Activated CD4-positive, alpha-beta T cell treated with anti-CD3 and anti-CD28 coated beads, Interleukin-2, amount 50 U/mL, for 16 hours (primary cell): ENCODE measurements at regions not wholly inside any gene's neighbourhood (a gene's known extent, or its start where the extent isn't known, plus 50 kb on each side); places are given as distances from the start of the nearest gene placed in this dataset.

Source experiments
- DNase-seq: peaks from one replicate; pipeline ENCODE4 v3.0.0-alpha.2; 2020

- no peak for DNase-seq
Observed at GRCh38 chr2:67927501-67927900, 135.3 kb downstream of the C1D start.

DNA sequence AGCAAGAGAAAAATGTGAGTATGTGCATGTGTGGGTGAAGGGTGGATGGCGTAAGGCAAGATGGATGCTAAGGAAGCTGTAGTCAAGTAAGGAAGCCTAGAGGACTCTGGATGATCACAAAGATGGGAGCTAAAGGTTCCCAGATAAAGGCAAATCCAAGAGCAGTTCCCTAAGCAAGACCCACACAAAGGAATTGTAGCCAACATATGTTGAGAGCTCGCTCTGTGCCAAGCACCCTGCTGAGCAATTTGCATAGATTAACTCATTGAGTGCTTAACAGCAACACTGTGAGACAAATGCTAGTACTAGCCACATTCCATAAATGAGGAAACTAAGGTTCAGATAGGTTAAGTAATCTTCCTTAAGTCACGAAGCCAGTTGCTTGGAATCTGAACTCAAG lies 132.6 kb downstream of the C1D start:
- no peak for DNase-seq

DNA sequence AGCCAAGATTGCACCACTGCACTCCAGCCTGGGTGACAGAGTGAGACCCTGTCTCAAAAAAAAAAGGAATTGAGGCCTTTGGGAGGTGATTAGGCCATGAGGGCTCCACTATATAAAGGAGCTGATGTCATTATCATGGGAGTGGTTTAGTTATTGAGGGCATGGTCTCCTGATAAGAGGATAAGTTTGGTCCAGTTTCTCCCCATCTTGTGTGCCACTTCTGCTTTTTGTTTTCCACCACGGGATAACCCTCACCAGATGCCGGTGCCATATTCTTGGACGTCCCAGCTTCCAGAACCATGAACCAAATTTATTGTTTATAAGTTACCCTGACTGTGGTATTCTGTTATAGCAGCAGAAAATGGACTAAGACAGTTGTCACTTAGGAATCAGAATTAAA lies 125.8 kb downstream of the C1D start:
- no peak for DNase-seq

DNA sequence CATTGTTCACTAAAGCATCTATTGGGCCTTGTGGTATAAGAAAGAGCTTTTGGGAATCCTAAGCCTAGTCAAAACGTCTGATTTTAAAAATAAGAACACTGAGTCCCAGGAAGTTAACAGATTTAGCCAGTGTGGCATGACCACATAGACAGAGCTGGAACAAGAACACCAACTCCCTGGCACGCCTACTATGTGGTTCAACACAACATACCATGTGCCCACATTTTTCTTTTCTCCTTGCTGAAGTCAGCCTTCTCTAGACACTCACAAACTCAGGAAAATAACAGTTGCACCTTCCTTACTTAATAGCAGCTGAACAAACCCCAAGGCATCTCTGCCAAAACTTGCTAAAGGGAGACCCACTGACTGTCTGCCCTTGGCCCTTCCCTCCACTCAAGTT lies 124.8 kb downstream of the C1D start:
- DNase-seq: no peak

DNA sequence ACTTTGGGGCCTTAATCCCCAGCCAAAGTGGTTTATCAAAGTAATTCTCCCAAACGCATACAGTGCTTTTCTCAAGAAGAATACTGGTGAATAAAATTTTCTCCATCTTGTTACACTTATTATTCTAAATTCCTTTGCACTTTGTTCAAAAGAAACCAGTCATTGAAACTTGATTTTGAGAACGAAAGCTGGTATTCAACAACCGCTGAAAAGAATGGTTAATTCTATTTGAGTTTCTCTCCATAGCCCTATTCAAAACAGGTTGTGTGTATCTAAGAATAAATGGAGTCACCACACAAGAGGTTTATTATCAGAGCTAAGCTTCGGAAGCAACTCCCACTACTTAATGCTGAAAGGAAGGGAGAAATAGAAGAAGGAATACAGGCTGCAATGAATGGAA lies 117.7 kb downstream of the C1D start:
- DNase-seq: no peak

- no peak for DNase-seq
Observed at GRCh38 chr2:67945940-67946339, 116.9 kb downstream of the C1D start.

DNA sequence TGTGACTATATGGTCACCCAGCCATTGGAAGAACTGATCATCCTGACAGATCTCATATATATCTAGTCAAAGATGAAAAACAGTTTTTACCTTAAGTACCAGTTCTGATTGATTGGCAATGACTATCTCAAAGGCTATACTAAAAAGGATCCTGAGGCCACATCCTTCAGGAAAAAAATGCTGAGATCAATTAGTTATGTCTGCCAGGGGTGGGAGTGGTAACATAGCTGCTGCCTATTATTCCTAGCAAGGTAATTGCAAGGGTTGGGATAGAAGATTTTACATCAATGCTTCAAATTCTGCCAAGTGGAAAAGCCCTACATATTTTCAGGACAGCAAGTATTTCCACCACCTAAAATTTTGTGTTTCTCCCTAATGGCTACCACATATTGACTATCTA lies 114.7 kb downstream of the C1D start:
- no peak for DNase-seq

DNA sequence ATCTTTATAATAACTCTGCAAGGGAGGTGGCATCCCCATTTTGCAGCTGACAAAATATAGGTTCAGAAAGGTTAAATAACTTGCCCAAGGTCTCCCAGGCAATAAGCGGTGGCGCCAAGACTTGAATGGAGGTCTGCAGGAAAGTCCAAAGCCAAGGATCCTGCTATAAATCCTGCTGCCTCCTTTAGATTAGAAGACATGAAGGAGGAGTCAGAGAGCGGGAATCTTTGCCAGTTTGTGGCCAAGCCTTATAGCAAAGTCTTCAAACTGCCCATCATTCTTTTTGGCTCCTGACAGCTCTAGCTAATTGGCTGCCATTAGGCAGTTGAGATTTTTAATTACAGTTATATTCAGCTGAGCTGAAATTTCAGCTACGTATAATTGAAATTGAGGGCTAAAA lies 114.3 kb downstream of the C1D start:
- no peak for DNase-seq

DNA sequence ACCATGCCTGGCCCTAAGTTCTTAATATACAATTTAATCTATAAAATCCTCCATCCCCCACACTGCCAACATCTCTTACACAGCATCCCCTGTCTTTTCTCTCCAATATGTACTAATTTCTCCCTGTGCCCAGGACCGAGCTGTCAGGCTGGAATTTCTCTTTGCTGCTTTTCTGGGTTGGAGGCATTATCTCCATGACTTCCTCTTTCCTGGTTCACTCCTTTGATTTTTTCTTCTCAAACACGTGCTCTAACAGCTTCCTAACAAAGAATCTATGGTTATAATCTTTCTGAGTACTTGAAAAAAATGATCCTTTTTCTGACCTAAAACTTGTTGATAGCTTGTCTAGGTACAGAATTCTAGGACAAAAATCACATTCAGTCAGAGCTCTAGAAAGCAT lies 112.8 kb downstream of the C1D start:
- DNase-seq: no peak

DNA sequence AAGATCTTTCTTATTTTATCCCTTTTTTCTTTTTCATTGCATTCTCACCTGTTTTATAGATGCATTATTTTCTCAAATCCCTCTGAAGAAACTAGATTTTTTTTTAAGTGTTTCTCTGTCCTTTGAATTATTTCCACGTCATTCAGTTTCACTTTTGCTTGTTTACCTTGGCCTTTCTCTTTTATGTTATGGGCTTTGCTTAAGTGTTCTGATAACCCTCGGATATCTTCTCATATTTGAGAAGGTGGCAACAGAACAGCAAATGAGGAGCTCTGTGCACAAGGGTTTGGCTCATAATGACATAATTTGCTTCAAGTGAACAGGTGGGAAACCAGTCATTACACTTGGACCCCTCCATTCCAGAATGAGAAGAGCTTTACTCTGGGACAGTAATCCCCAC lies 111.9 kb downstream of the C1D start:
- no peak for DNase-seq

DNA sequence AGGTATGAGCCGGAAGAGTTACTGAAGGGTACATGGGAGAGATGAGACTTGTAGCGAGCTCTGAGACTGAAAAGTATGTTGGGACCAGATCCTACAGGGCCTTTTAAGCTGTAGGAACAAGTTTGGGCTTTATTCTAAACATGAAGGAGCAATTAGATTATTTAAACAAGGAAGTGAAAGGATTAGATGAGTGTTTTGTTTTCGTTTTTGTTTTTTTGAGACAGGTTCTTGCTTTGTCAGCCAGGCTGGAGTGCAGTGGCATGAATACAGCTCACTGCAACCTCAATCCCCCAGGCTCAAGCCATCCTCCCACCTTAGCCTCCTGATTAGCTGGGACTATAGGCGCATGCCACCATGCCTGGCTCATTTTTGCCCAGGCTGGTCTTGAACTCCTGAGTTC lies 110.7 kb downstream of the C1D start:
- DNase-seq: no peak

DNA sequence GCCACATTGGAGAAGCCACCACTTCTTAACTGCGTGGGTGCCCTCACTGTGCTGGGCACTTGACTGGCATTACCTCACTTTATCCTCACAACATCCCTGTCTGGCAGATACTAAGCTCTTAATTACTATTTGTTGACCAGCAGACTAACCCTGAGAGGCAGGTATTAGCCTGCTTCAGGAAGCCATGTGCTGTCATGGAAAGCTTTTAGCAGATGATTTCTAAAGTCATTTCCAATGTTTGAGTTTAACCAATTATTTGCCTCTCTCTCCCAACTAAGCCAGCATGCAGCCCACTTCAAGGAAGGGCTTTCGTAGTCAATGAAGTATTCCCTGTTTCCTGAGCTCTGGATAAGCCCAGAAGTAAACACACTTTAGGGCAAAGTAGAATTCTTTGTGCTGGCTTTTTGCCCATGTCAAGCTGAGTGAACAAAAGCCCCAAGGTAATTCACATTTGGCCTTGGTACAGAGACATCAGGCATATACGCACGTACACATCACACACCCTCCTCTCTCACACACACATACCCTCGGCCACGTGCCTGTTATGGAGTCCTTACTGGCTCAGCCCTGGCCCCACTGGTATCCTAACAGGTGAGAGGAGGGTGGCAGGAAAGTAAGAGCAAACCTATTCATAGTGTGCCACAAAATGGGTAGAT lies 108.6 kb downstream of the C1D start:
- no peak for DNase-seq

- DNase-seq: no peak
Observed at GRCh38 chr2:67955748-67956603, 106.8 kb downstream of the C1D start.

GRCh38 chr2:67965246-67965645 lies 97.6 kb downstream of the C1D start:
- DNase-seq: no peak

DNA sequence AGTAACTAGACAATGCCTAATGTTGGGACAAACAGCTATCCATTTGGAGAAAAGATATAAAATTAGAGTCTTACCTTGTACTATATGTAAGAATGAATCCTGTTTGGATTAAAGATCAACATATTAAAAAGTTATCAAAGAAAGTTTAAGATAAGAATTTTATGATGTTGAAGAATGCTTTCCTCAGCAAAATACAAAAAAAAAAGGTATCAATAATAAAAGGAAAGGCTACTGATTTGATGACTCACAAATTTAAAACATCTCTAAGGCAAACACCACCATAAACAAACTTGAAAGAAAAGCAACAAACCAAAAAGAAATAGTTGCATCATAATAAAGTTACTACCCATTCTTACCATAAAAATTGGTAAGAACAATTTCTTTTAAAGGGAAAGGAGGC lies 92.7 kb downstream of the C1D start:
- DNase-seq: no peak

DNA sequence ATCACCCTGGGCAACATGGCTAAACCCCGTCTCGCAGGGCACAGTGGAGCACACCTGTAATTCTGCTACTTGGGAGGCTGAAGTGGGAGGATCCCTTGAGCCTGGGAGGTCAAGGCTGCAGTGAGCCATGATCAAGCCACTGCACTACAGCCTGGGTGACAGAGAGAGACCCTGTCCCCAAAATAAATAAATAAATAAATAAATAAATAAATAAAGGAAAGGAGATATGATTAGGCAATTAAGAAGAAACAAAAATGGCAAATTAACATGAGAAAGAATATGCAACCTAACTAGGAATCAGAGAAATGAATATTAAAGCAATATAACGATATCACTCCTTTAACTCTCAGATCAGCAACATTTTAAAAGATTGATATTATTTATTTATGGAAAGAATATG lies 92.3 kb downstream of the C1D start:
- DNase-seq: no peak

DNA sequence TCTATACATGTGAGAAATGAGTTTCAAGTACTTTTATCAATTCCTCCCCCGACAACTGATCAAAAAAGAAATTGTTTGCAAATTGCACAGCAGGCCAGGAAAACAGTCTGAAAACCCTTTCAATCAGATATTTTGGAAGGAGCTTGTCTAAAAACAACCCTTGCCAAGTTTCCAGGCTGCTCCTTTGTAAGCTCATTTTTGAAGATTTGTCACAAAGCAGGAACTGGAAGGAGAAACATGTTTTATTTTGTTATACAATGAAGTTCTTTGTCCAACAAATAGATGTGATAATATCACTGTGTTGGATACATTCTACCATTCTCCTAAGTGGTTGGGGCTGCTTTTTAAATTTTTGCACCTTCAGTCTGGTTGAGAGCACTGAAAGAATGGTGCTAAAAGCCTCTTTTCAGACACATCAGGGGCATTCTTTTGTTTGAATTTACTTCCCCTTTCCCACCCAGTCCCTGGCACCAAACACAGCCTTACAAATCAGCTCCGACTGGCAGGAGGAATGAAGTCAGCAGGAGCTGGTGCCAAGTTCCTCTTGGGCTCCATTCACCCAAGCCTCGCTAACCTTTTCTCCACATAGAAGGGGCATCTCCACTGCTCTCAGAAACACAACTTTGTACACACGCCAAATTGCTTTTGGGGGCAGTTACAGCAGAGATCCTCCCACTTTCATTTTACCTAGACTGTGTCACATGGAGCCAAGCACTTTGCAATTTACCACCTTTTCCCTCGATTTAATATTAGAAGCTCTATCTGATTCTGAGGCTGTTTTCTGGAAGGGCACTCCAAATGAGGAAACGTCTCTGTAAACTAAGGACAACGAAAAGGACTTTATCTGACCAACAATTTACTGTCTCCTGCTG lies 88.0 kb downstream of the C1D start:
- DNase-seq: no peak

- no peak for DNase-seq
Observed at GRCh38 chr2:67977464-67977863, 85.3 kb downstream of the C1D start.

GRCh38 chr2:67982956-67983355 lies 79.8 kb downstream of the C1D start:
- DNase-seq: no peak

DNA sequence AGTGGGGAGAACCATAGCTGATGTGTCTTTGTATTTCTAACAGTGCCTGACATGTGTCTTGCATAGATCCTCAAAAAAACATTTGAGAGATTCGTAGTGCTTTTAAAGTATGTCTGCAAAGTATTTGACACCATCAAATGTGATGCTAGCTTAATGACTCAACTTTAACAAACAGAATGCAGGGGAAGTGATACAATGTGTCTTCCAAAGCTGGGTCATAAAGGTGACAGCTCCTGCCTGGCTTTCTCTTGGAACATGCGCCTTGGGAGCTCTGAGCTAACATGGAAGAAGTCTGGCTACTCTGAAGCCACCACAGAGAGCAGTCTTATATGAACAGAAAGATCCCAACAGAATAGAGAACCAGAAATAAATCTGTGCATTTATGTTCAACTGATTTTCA lies 78.2 kb downstream of the C1D start:
- DNase-seq: no peak

DNA sequence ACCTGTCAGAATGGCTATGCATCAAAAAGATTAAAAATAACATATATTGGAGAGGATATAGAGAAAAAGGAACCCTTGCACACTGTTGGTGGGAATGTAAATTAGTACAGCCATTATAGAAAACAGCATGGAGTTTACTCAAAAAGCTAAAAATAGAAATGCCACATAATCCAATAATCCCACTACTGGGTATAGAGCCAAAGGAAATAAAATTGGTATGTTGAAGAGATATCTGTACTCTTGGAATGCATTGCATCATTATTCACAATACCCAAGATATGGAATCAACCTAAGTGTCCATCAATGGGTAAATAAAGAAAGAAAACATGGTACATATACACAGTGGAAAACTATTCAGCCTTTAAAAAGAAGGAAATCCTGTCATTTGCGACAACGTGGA lies 77.2 kb downstream of the C1D start:
- no peak for DNase-seq

DNA sequence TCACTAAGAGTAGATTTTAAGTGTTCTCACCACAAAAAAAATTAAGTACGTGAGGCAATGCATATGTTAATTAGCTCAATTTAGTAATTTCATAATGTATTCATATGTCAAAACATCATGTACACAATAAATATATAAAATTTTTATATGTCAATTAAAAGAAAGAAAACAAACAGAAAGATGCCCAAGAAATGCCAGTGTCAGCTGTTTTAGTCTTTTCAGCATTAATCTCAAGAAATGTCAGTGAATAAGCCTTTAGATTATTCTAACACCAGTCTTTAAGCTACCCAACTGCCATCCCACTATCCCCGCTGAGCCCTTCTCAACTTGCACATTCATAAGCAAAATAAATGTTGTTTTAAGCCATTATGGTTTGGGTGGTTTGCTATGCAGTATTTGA lies 76.5 kb downstream of the C1D start:
- no peak for DNase-seq
